T-cell (primary cell): ENCODE measurements at regions not wholly inside any gene's neighbourhood (a gene's known extent, or its start where the extent isn't known, plus 50 kb on each side); places are given as distances from the start of the nearest gene placed in this dataset.

Source experiments
- ATAC-seq, 4 experiments: fragments of 200-7000 bp in 3 of 4; fragments of 150-1000 bp in 1 of 4; cut with Tn5 transposase; replicated peaks in 1 of 4; 1 replicate in 3 of 4; 2 replicates in 1 of 4; pipeline ENCODE4 v1.10.0; 2021; ENCODE audit warnings: moderate library complexity in 3 of 4, mild to moderate bottlenecking in 2 of 4, moderate number of reproducible peaks in 1 of 4
- CTCF ChIA-PET, 2 donors: fragments of 300-600 bp; sonication (Branson Sonifier 250); formaldehyde crosslinking; loops; one replicate each; lab custom pipeline; 2022; ENCODE audit warnings: antibody characterized with exemption in 2 of 2; lab: Charles Lee
- POLR2A ChIA-PET, 2 donors: fragments of 300-600 bp; sonication (Branson Sonifier 250); formaldehyde crosslinking; loops; one replicate each; lab custom pipeline; 2022; ENCODE audit warnings: antibody characterized with exemption in 2 of 2; lab: Charles Lee
- DNase-seq, 35 experiments: peaks; one replicate each; pipeline versions ENCODE4 v3.0.0 to v3.0.0-alpha.2; 2013 to 2023
- H3K27ac ChIP-seq: one replicate; pipeline ENCODE4 v1.5.1; 2013; ENCODE audit warnings: low read length
- H3K27me3 ChIP-seq, 2 experiments: replicated peaks in 1 of 2; 1 replicate in 1 of 2; 2 replicates in 1 of 2; pipeline versions ENCODE4 v1.6.1 to v1.7.0; 2013; ENCODE audit warnings: low read length in 1 of 2, mixed read lengths in 1 of 2; ENCODE audit not compliant: control insufficient read depth in 2 of 2, insufficient read depth in 2 of 2; ENCODE audit errors: extremely low read depth in 1 of 2
- H3K36me3 ChIP-seq, 2 donors: 1 replicate in 1 of 2; 2 replicates in 1 of 2; pipeline versions ENCODE4 v1.6.1 to v1.7.0; 2013; ENCODE audit warnings: low read length in 1 of 2; ENCODE audit not compliant: control insufficient read depth in 2 of 2, insufficient read depth in 1 of 2; ENCODE audit errors: extremely low read depth in 1 of 2
- H3K4me1 ChIP-seq, 2 experiments: 1 replicate in 1 of 2; 2 replicates in 1 of 2; pipeline versions ENCODE4 v1.6.1 to v1.7.0; 2013; ENCODE audit warnings: low read length in 2 of 2, mixed read lengths in 1 of 2; ENCODE audit not compliant: insufficient read depth in 2 of 2, control insufficient read depth in 1 of 2; ENCODE audit errors: extremely low read depth in 1 of 2
- H3K4me3 ChIP-seq, 2 donors: 1 replicate in 1 of 2; 2 replicates in 1 of 2; pipeline versions ENCODE4 v1.5.1 to v1.7.0; 2013; ENCODE audit warnings: mild to moderate bottlenecking in 2 of 2, low read length in 1 of 2, moderate library complexity in 1 of 2; ENCODE audit not compliant: control insufficient read depth in 1 of 2; ENCODE audit errors: extremely low read depth in 1 of 2
- H3K9me3 ChIP-seq: 2 replicates; pipeline ENCODE4 v1.7.0; 2013
- H3K27ac Mint-ChIP-seq, 2 donors: one replicate each; pipeline ENCODE4 v1.8.0; 2020 to 2021; ENCODE audit warnings: mild to moderate bottlenecking in 2 of 2, mixed read lengths in 2 of 2
- H3K27me3 Mint-ChIP-seq, 2 donors: one replicate each; pipeline ENCODE4 v1.8.0; 2021 to 2022; ENCODE audit warnings: mixed read lengths in 2 of 2
- H3K36me3 Mint-ChIP-seq: one replicate; pipeline ENCODE4 v1.8.0; 2021; ENCODE audit warnings: mixed read lengths
- H3K4me1 Mint-ChIP-seq, 3 donors: one replicate each; pipeline ENCODE4 v1.8.0; 2020 to 2022; ENCODE audit warnings: mixed read lengths in 3 of 3, mild to moderate bottlenecking in 1 of 3
- H3K4me3 Mint-ChIP-seq, 3 donors: one replicate each; pipeline ENCODE4 v1.8.0; 2020 to 2022; ENCODE audit warnings: mild to moderate bottlenecking in 3 of 3, mixed read lengths in 3 of 3, moderate library complexity in 3 of 3
- H3K9me3 Mint-ChIP-seq, 3 donors: one replicate each; pipeline ENCODE4 v1.8.0; 2020 to 2022; ENCODE audit warnings: mixed read lengths in 3 of 3
- whole genome bisulfite sequencing: methylation state at CpG from one replicate; pipeline ENCODE4 v1.1.5; 2013; ENCODE audit warnings: missing lambda C conversion rate; ENCODE audit not compliant: insufficient coverage; 5-methylcytosine and 5-hydroxymethylcytosine counted together

GRCh38 chr1:227372726-227373130 is 54.4 kb upstream of the CDC42BPA start:
- ATAC-seq: no peak
- DNase-seq: no peak
- Histone ChIP-seq H3K27me3 (peaks cover 0 to 5% of the 10 kb centered on the region in 2 experiments), H3K4me3 (no peak overlapping the region), H3K4me1 (no peaks in the 10 kb centered on the region), H3K9me3 (no peaks in the 10 kb centered on the region), H3K27ac (no peak overlapping the region), H3K36me3 (no peaks in the 10 kb centered on the region)
- Mint-ChIP-seq H3K27me3 (peaks cover 8 to 9% of the 10 kb centered on the region in 2 donors), H3K27ac (no peak overlapping the region), H3K9me3 (no peaks in the 10 kb centered on the region), H3K4me1 (no peaks in the 10 kb centered on the region), H3K4me3 (no peak overlapping the region), H3K36me3 (no peaks in the 10 kb centered on the region)
- CTCF ChIA-PET: no interaction called here
- WGBS: no CpG with 5 or more reads among the region's 1 CpG
- POLR2A ChIA-PET: no interaction called here

- 78% methylated on average over 6 of the region's 10 CpGs for WGBS
- no peak for DNase-seq
- H3K27me3 ChIP-seq: peaks cover 0 to 5% of the 10 kb centered on the region in 2 experiments
- no peak for ATAC-seq
- H3K4me3 Mint-ChIP-seq: no peak overlapping the region
- no peaks in the 10 kb centered on the region for H3K9me3 Mint-ChIP-seq
- no peaks in the 10 kb centered on the region for H3K9me3 ChIP-seq
- H3K4me3 ChIP-seq: no peak overlapping the region
- ChIA-PET CTCF (interaction anchor here in 1 of 2 donors (0.6 kb wide), 1 partner anchor 1114 kb away, joined by 4 read pairs; no protein-coding TSS in a partner anchor), POLR2A (no interaction called here)
- no peaks in the 10 kb centered on the region for H3K4me1 Mint-ChIP-seq
- H3K27ac ChIP-seq: no peak overlapping the region
- H3K36me3 Mint-ChIP-seq: no peaks in the 10 kb centered on the region
- no peak overlapping the region for H3K27ac Mint-ChIP-seq
- no peaks in the 10 kb centered on the region for H3K36me3 ChIP-seq
- no peaks in the 10 kb centered on the region for H3K4me1 ChIP-seq
- peaks cover 2 to 9% of the 10 kb centered on the region in 2 donors for H3K27me3 Mint-ChIP-seq
Measured at GRCh38 chr1:227370533-227371254, 52.4 kb upstream of the CDC42BPA start.

GRCh38 chr1:227369102-227369760 is 50.9 kb upstream of the CDC42BPA start:
- H3K36me3 Mint-ChIP-seq: no peaks in the 10 kb centered on the region
- POLR2A ChIA-PET: no interaction called here
- ATAC-seq: no peak

More at GRCh38 chr1:227369102-227369760, 50.9 kb upstream of the CDC42BPA start:
- Mint-ChIP-seq H3K4me3 (no peak overlapping the region), H3K27ac (no peak overlapping the region), H3K9me3 (no peaks in the 10 kb centered on the region), H3K27me3 (peaks cover 2 to 3% of the 10 kb centered on the region in 2 donors), H3K4me1 (no peaks in the 10 kb centered on the region)
- no peaks in the 10 kb centered on the region for H3K4me1 ChIP-seq
- H3K4me3 ChIP-seq: no peak overlapping the region
- H3K36me3 ChIP-seq: no peaks in the 10 kb centered on the region
- no peak overlapping the region for H3K27ac ChIP-seq
- H3K27me3 ChIP-seq: peaks cover 0 to 8% of the 10 kb centered on the region in 2 experiments
- H3K9me3 ChIP-seq: no peaks in the 10 kb centered on the region
- CTCF ChIA-PET: no interaction called here
- 43% methylated on average over 1 of the region's 6 CpGs for WGBS
- no peak for DNase-seq
